Tibial artery (tissue), 4 donors: ENCODE measurements at regions not wholly inside any gene's neighbourhood (a gene's known extent, or its start where the extent isn't known, plus 50 kb on each side); places are given as distances from the start of the nearest gene placed in this dataset.

Experiments
- DNase-seq, 2 donors: peaks; one replicate each; pipeline ENCODE4 v3.0.0-alpha.2; 2019
- H3K27ac ChIP-seq, 2 donors: fragments of 200-600 bp; sonication (generic) in 1 of 2; 1 replicate in 1 of 2; 2 replicates in 1 of 2; pipeline ENCODE4 v1.5.1; 2018 to 2019; ENCODE audit warnings: mild to moderate bottlenecking in 1 of 2
- H3K27me3 ChIP-seq, 2 donors: fragments of 200-600 bp; sonication (generic) in 1 of 2; one replicate each; pipeline versions ENCODE4 v1.5.1 to v1.6.0; 2016 to 2019
- H3K36me3 ChIP-seq, 3 donors: fragments of 200-600 bp; sonication (generic) in 2 of 3; one replicate each; pipeline ENCODE4 v1.5.1; 2016 to 2019; ENCODE audit warnings: mild to moderate bottlenecking in 2 of 3
- H3K4me1 ChIP-seq, 4 donors: fragments of 200-600 bp; sonication (generic) in 2 of 4; 1 replicate in 3 of 4; 2 replicates in 1 of 4; pipeline ENCODE4 v1.5.1; 2016 to 2019
- H3K4me3 ChIP-seq, 2 donors: fragments of 200-600 bp; sonication (generic) in 1 of 2; 1 replicate in 1 of 2; 2 replicates in 1 of 2; pipeline ENCODE4 v1.5.1; 2018 to 2019; ENCODE audit warnings: mild to moderate bottlenecking in 2 of 2
- H3K9me3 ChIP-seq, 3 donors: fragments of 200-600 bp; sonication (generic) in 1 of 3; one replicate each; pipeline ENCODE4 v1.5.1; 2016 to 2019
- intact Hi-C: fragments of 100-400 bp; cut with DNase I; formaldehyde crosslinking; loops from one replicate; pipeline ENCODE4 v1.15.0; 2023; ENCODE audit warnings: low total_unique reads
- TF ChIP-seq, protein P1 (sequence below), 2 experiments: fragments of 200-600 bp in 1 of 2; fragments of 450-650 bp in 1 of 2; IDR thresholded peaks; one replicate each; pipeline ENCODE4 v1.5.1; 2017 to 2019; ENCODE audit warnings: antibody characterized with exemption in 2 of 2, mild to moderate bottlenecking in 1 of 2, moderate library complexity in 1 of 2

DNA sequence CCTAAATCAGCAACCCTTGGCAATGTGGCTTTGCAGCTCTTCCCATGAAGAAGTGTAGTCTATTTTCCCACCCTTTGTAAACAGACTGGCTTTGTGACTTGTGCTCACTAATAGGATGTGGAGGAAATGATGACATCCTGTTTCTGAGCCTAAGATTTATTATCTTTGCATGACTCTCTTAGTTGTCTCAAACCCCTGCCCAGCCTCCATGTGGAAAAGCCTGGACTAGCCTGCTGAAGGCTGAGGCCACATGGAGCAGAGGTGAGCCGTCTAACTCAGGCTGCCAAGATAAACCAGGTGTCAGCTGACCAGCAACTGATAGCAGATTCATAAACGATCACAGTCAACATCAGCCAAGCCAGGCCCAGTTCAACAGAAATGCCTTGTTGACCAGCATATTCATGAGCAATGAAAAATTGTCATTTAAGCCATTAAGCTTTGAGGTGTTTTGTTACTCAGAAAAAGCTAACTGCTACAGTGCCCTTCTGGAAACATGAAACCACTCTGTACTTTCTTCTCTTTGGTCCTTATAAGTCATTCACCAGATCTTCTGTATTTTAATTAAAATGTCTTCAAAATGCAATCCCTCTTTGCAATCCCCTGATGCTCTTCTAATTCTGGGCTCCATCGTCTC lies 586.3 kb upstream of the ANKRD30A start:
- intact Hi-C loops: no loop called here
- DNase-seq: no peak
- no peaks in the 10 kb centered on the region for H3K27me3 ChIP-seq
- H3K27ac ChIP-seq: no peak overlapping the region
- no peaks in the 10 kb centered on the region for H3K4me1 ChIP-seq
- no peak overlapping the region for H3K4me3 ChIP-seq
- TF ChIP-seq, protein P1, sequence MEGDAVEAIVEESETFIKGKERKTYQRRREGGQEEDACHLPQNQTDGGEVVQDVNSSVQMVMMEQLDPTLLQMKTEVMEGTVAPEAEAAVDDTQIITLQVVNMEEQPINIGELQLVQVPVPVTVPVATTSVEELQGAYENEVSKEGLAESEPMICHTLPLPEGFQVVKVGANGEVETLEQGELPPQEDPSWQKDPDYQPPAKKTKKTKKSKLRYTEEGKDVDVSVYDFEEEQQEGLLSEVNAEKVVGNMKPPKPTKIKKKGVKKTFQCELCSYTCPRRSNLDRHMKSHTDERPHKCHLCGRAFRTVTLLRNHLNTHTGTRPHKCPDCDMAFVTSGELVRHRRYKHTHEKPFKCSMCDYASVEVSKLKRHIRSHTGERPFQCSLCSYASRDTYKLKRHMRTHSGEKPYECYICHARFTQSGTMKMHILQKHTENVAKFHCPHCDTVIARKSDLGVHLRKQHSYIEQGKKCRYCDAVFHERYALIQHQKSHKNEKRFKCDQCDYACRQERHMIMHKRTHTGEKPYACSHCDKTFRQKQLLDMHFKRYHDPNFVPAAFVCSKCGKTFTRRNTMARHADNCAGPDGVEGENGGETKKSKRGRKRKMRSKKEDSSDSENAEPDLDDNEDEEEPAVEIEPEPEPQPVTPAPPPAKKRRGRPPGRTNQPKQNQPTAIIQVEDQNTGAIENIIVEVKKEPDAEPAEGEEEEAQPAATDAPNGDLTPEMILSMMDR (IDR thresholded peaks at IDR 0.05): no peak
- no peaks in the 10 kb centered on the region for H3K36me3 ChIP-seq
- no peaks in the 10 kb centered on the region for H3K9me3 ChIP-seq

DNA sequence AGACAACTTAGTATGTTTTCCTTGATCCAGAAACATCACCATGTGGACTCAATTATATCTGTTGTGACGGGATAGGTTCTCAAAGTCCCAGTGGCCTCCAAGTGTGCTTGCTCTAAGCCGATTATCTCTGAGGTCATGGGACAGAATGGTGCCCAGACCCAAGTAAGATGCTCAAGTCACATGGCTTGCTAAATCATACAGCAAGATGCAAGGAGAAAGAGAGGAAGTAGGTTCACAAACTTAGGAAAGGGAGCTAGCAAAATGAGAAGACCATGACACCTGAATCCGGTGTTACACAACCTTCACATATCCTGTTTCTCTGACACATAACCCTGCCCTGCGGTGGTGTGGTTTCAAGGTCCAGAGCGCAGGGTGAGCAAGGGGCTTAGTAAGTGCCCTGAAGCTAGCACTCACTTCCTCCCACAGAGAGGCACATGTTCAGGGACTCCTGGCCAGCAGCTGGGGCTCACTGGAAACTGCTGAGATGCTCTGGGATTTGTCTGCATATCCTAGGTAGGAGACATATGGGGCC lies 590.9 kb upstream of the ANKRD30A start:
- Histone ChIP-seq H3K27ac (no peak overlapping the region), H3K9me3 (peaks cover 0 to 4% (median 0%) of the 10 kb centered on the region in 3 donors), H3K4me3 (no peak overlapping the region), H3K36me3 (no peaks in the 10 kb centered on the region), H3K4me1 (no peaks in the 10 kb centered on the region), H3K27me3 (no peaks in the 10 kb centered on the region)
- intact Hi-C loops: no loop called here
- TF ChIP-seq, protein P1 (IDR thresholded peaks at IDR 0.05): no peak
- DNase-seq: no peak

GRCh38 chr10:36533861-36534260 lies 591.5 kb upstream of the ANKRD30A start:
- Histone ChIP-seq H3K4me1 (no peaks in the 10 kb centered on the region), H3K9me3 (peaks cover 0 to 4% (median 0%) of the 10 kb centered on the region in 3 donors)
- intact Hi-C loops: no loop called here

DNA sequence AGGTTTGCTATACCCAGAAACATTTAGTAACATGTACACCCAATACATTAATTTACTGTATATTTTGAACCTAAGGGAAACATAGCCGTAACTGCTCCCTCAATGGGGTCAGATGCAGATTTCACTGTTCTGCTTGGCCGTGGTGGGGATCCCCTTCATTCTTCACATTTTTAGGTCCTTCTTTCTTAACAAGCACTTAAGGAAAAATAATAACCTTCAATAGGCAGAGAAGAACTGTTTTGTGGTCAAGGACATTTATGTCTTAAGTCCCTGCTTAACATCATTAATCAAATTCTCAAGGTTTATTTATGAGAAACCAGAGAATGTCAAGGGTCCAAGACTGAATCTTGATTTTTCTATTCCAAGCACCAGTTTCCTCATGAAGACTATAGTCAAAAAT lies 592.1 kb upstream of the ANKRD30A start:
- H3K36me3 ChIP-seq: no peaks in the 10 kb centered on the region
- TF ChIP-seq, protein P1 (IDR thresholded peaks at IDR 0.05): no peak
- H3K4me1 ChIP-seq: no peaks in the 10 kb centered on the region
- H3K27me3 ChIP-seq: no peaks in the 10 kb centered on the region
- H3K4me3 ChIP-seq: no peak overlapping the region
- peaks cover 0 to 4% (median 0%) of the 10 kb centered on the region in 3 donors for H3K9me3 ChIP-seq
- DNase-seq: no peak
- intact Hi-C loops: no loop called here
- H3K27ac ChIP-seq: no peak overlapping the region

More at GRCh38 chr10:36533861-36534260, 591.5 kb upstream of the ANKRD30A start:
- Histone ChIP-seq H3K36me3 (no peaks in the 10 kb centered on the region), H3K27me3 (no peaks in the 10 kb centered on the region), H3K27ac (no peak overlapping the region), H3K4me3 (no peak overlapping the region)
- TF ChIP-seq, protein P1 (IDR thresholded peaks at IDR 0.05): no peak
- no peak for DNase-seq

DNA sequence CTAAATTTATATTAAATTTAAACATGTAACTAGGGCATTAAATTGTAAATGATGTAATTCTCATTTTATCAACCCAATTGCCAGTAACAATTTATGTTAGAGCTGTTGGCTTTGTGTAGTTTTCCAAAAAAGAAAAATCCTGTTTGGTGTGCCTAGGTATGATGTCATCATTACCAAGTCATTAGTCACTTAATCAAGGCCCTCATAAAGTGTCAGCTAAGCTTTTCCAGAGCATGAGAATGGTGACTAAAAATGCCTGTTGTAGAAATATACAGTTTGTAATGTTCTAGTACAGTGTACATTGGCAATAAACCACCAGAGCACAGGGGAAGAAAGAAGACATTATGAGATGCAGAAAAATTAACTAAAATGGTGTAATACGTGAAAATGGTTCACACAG lies 593.8 kb upstream of the ANKRD30A start:
- H3K9me3 ChIP-seq: peaks cover 0 to 4% (median 0%) of the 10 kb centered on the region in 3 donors
- intact Hi-C loops: no loop called here
- H3K36me3 ChIP-seq: no peaks in the 10 kb centered on the region
- TF ChIP-seq, protein P1 (IDR thresholded peaks at IDR 0.05): no peak
- H3K4me1 ChIP-seq: no peaks in the 10 kb centered on the region
- DNase-seq: no peak
- H3K27me3 ChIP-seq: no peaks in the 10 kb centered on the region
- no peak overlapping the region for H3K27ac ChIP-seq
- no peak overlapping the region for H3K4me3 ChIP-seq
